PC-9 (cell line): ENCODE measurements at regions not wholly inside any gene's neighbourhood (a gene's known extent, or its start where the extent isn't known, plus 50 kb on each side); places are given as distances from the start of the nearest gene placed in this dataset.

Experiments used
- EZH2 ChIP-seq: fragments of 200-600 bp; sonication (generic); IDR thresholded peaks from 2 replicates; pipeline ENCODE4 v1.8.0; 2017; ENCODE audit warnings: antibody characterized with exemption, low read depth
- TF ChIP-seq, protein P1 (sequence below): fragments of 200-600 bp; sonication (generic); conservative IDR thresholded peaks from 2 replicates; pipeline ENCODE4 v1.6.1; 2017; ENCODE audit warnings: mixed run types, antibody characterized with exemption, mild to moderate bottlenecking, moderate library complexity

- TF ChIP-seq, protein P1, sequence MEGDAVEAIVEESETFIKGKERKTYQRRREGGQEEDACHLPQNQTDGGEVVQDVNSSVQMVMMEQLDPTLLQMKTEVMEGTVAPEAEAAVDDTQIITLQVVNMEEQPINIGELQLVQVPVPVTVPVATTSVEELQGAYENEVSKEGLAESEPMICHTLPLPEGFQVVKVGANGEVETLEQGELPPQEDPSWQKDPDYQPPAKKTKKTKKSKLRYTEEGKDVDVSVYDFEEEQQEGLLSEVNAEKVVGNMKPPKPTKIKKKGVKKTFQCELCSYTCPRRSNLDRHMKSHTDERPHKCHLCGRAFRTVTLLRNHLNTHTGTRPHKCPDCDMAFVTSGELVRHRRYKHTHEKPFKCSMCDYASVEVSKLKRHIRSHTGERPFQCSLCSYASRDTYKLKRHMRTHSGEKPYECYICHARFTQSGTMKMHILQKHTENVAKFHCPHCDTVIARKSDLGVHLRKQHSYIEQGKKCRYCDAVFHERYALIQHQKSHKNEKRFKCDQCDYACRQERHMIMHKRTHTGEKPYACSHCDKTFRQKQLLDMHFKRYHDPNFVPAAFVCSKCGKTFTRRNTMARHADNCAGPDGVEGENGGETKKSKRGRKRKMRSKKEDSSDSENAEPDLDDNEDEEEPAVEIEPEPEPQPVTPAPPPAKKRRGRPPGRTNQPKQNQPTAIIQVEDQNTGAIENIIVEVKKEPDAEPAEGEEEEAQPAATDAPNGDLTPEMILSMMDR = no peak
- TF ChIP-seq EZH2 = no peak
Observed at GRCh38 chr2:220966636-220967035, 605.5 kb downstream of the EPHA4 start.
